Thoracic aorta (tissue), 2 donors: ENCODE measurements at regions not wholly inside any gene's neighbourhood (a gene's known extent, or its start where the extent isn't known, plus 50 kb on each side); places are given as distances from the start of the nearest gene placed in this dataset.

Experiments used
- ATAC-seq: fragments of 150-250 bp; one replicate; pipeline ENCODE4 v1.8.0; 2017; ENCODE audit warnings: low read depth; ENCODE audit not compliant: insufficient number of reproducible peaks, low FRiP score
- DNase-seq: peaks from one replicate; pipeline ENCODE4 v3.0.0-alpha.2; 2020; ENCODE audit warnings: low spot score
- H3K27ac ChIP-seq, 2 donors: fragments of 200-600 bp; sonication (generic); 1 replicate in 1 of 2; 2 replicates in 1 of 2; pipeline ENCODE4 v1.5.1; 2016; ENCODE audit warnings: mild to moderate bottlenecking in 2 of 2, moderate library complexity in 2 of 2
- H3K27me3 ChIP-seq: fragments of 200-600 bp; sonication (generic); replicated peaks from 2 replicates; pipeline ENCODE4 v1.6.0; 2016; ENCODE audit warnings: mild to moderate bottlenecking; ENCODE audit not compliant: insufficient read depth
- H3K36me3 ChIP-seq: fragments of 200-600 bp; sonication (generic); one replicate; pipeline ENCODE4 v1.5.1; 2016
- H3K4me1 ChIP-seq, 2 donors: fragments of 200-600 bp; sonication (generic); 1 replicate in 1 of 2; 2 replicates in 1 of 2; pipeline versions ENCODE4 v1.5.1 to v1.6.0; 2016; ENCODE audit warnings: low read depth in 2 of 2, mild to moderate bottlenecking in 1 of 2; ENCODE audit not compliant: control insufficient read depth in 1 of 2
- H3K4me3 ChIP-seq: fragments of 200-600 bp; sonication (generic); 2 replicates; pipeline ENCODE4 v1.5.1; 2016; ENCODE audit warnings: mild to moderate bottlenecking
- H3K9me3 ChIP-seq: fragments of 200-600 bp; sonication (generic); 2 replicates; pipeline ENCODE4 v1.5.1; 2016
- CTCF ChIP-seq: fragments of 200-600 bp; sonication (generic); IDR thresholded peaks from one replicate; pipeline ENCODE4 v1.5.1; 2019; ENCODE audit warnings: antibody characterized with exemption

- Histone ChIP-seq H3K27ac (no peak overlapping the region), H3K9me3 (no peaks in the 10 kb centered on the region), H3K4me1 (no peaks in the 10 kb centered on the region), H3K27me3 (no peaks in the 10 kb centered on the region), H3K4me3 (no peak overlapping the region), H3K36me3 (no peaks in the 10 kb centered on the region)
- no peak for TF ChIP-seq CTCF
- ATAC-seq (no peak), DNase-seq (no peak)
Measured at GRCh38 chrX:117092641-117093040, 629.9 kb upstream of the CT83 start.

DNA sequence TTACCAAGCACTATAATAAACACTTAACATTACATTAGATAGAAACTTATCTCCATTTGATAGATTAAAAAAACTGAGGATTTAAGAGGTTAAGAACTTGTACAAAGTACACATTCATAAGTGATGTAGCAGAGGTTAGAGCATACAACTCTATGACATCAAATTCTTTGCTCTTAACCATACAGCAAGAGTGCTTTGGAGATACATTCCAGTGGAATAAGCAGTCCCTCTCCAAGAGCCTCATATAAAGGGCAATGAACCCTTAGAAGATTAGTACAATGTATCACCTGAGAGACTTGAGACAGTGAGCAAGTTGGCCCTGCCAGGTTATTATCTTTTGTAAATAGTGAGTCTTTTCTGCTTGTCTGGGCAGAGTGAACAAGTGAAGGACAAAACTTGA lies 600.4 kb upstream of the CT83 start:
- ATAC-seq (no peak), DNase-seq (no peak)
- no peak for TF ChIP-seq CTCF
- Histone ChIP-seq H3K4me3 (no peak overlapping the region), H3K27ac (no peak overlapping the region), H3K4me1 (no peaks in the 10 kb centered on the region), H3K27me3 (no peaks in the 10 kb centered on the region), H3K36me3 (no peaks in the 10 kb centered on the region), H3K9me3 (no peaks in the 10 kb centered on the region)

DNA sequence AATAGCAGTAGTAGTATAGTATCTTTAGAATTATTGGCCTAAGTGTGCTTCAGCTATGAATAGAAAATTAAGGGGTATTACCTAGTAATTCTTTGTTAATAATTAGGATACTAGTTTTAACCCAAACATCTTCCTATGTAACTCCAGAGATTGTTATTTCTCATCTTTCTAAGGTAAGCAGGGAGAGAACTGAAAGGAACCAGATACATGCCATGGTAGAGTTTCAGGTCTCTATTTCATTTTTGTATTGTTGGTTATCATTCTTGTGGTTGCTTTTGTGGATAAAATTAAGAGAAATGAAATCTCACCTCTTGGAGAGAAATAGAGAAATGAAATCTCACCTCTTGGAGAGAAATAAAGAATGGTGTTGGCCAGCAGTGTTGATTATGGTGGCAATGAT lies 597.1 kb upstream of the CT83 start:
- H3K4me3 ChIP-seq, result no peak overlapping the region
- no peaks in the 10 kb centered on the region for H3K36me3 ChIP-seq
- H3K27ac ChIP-seq, result no peak overlapping the region
- no peaks in the 10 kb centered on the region for H3K9me3 ChIP-seq
- ATAC-seq, result no peak
- no peaks in the 10 kb centered on the region for H3K27me3 ChIP-seq
- H3K4me1 ChIP-seq, result no peaks in the 10 kb centered on the region
- no peak for TF ChIP-seq CTCF
- DNase-seq, result no peak

GRCh38 chrX:117053260-117053659 lies 590.5 kb upstream of the CT83 start:
- no peak overlapping the region for H3K4me3 ChIP-seq
- DNase-seq (no peak), ATAC-seq (no peak)
- TF ChIP-seq CTCF, result no peak
- H3K9me3 ChIP-seq, result no peaks in the 10 kb centered on the region
- no peaks in the 10 kb centered on the region for H3K36me3 ChIP-seq
- no peaks in the 10 kb centered on the region for H3K4me1 ChIP-seq
- H3K27ac ChIP-seq, result no peak overlapping the region
- H3K27me3 ChIP-seq, result no peaks in the 10 kb centered on the region

- Histone ChIP-seq H3K27me3 (no peaks in the 10 kb centered on the region), H3K27ac (no peak overlapping the region), H3K4me1 (no peaks in the 10 kb centered on the region), H3K4me3 (no peak overlapping the region), H3K36me3 (no peaks in the 10 kb centered on the region), H3K9me3 (no peaks in the 10 kb centered on the region)
- DNase-seq (no peak), ATAC-seq (no peak)
- TF ChIP-seq CTCF, result no peak
Measured at GRCh38 chrX:117038918-117039440, 576.2 kb upstream of the CT83 start.
